ENCODE measurements at regions not wholly inside any gene's neighbourhood (a gene's known extent, or its start where the extent isn't known, plus 50 kb on each side); places are given as distances from the start of the nearest gene placed in this dataset.

- DNase-seq, result no peak
Observed at GRCh38 chr6:104187616-104188015, 672.1 kb downstream of the HACE1 start.

GRCh38 chr6:104186831-104187230 is 672.9 kb downstream of the HACE1 start:
- DNase-seq, result no peak

GRCh38 chr6:104183816-104184435 is 675.8 kb downstream of the HACE1 start:
- no peak for DNase-seq

- no peak for DNase-seq
Observed at GRCh38 chr6:104182811-104183210, 676.9 kb downstream of the HACE1 start.

DNA sequence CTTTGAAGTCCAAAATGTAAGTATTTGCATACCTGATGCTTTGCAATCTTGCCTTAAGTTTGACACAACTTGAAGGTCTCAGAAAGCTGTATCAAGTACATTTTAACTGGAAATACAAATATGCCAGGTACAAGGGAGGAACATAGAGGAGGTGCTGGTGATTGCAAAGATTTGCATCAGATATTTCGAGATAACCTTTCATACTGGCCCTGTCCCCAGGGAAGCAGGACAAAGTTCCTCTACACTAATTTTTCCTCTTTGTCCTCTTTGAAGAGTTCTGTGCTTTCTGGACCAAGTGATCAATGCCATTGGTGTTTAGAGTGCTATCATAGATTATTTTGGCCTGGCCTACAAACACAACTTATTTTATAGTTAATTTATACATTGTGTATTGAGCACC is 686.1 kb downstream of the HACE1 start:
- DNase-seq, result no peak

DNA sequence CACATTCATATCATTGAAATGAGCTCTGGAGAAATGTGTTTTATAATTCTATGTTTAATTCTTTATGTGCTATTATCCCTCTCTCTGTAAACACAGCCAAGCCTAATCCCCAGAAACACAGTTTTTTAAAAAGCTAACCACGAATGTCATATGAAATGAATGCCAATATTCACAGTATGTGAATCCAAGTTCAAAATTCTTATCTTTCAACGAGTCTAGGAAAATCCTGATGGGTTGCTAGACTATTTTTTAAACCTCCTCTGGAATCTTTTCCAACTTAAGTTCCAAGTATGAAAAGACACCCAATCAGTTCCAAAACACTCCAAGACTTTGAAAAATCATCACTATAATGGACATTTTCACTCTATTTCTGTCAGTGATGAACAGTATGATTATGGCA is 689.3 kb downstream of the HACE1 start:
- no peak for DNase-seq

- DNase-seq, result no peak
Observed at GRCh38 chr6:104166055-104166668, 693.6 kb downstream of the HACE1 start.

DNA sequence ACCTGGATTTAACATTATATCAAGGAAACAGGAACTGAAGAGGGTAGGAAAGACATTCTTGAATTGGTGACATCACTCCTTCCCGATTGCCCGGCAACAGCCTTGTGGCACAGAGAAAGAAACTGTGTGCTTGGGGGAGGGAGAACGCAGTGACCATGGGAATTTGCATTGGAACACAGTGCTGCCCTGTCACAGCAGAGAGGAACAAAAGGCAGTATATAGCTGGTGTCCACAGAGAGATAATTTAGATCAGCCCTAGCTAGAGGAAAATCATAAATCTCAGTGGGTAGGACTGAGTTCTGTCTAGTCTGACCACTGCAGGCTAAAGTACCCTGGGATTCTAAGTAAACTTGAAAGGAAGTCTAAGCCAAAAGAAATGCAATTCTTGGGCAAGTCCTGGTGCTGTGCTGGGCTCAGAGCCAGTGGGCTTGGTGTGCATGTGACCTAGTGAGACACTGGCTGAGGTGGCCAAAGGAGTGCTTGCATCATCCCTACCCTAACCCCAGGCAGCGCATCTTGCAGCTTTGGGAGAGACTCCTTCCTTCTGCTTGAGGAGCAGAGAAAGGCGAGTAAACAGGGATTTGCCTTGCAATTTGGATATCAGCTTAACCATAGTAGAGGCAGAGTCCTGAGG is 697.6 kb downstream of the HACE1 start:
- DNase-seq, result no peak

- no peak for DNase-seq
Observed at GRCh38 chr6:104159045-104159618, 700.6 kb downstream of the HACE1 start.

DNA sequence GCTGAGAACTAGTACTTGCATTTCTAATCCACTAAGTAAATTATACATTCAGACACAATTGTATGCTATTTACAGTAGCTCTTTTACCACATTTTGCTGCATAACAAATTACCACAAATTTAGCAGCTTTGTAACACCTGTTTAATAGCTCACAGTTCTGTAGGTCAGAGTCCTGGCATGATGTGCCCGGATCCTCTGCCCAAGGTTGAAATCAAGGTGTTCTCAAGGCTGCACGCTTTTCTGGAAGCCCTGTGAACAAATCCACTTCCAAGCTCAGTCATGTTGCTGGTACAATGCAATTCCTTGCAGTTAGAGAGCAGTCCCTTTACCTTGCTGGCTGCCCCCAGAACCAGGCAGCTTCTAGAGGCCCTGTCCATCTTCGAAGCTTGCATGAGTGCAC is 716.0 kb downstream of the HACE1 start:
- DNase-seq, result no peak

- no peak for DNase-seq
Observed at GRCh38 chr6:104134876-104135275, 724.8 kb downstream of the HACE1 start.

DNA sequence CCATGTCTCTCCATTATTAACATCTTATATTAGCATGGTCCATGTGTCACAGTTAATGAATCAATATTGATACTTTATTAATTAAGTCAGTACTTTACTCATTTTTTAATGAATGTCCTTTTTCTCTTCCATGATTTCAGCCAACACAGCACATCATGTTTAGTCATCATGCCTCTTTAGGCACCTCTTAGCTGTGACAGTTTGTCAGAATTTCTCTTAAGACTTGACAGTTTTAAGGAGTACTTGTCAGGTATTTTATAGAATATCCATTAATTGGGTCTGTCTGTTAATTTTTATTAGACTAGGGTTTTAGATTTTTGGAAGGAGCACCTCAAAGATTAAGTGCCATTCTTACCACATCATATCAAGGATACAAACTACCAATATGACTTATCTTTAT is 729.4 kb downstream of the HACE1 start:
- DNase-seq, result no peak

DNA sequence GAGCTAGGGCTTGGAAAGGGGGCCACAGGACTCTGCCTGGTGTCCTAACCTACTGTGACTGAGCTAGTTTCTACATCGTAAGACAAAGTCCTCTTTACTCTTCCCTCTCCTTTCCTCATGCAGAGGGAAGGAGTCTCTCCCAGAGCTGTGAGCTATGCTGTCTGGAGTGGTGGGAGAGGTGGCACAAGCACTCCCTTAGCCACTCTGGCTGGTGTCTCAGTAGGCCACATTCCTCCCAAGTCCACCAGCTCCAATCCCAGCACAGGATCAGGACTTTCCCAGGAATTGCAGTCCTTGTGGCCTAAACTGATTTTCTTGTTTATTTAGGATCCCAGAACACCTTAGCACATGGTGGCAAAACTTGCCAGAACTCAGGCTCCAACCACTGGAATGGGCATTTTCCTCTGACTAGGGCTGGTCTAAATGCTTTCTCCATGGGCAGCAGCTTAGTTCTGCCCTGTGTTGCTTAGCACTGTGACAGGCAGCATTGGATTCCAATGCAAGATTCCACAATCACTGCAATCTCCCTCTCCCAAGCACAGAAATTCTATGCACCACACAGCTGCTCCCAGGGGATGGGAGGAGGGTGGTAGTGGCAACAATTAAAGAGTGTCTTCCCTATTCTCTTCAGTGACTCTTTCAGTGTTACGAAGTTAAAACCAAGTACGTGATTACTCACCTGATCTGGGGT is 733.3 kb downstream of the HACE1 start:
- no peak for DNase-seq

GRCh38 chr6:104123227-104123626 is 736.5 kb downstream of the HACE1 start:
- no peak for DNase-seq

- no peak for DNase-seq
Observed at GRCh38 chr6:104118274-104118673, 741.4 kb downstream of the HACE1 start.

DNA sequence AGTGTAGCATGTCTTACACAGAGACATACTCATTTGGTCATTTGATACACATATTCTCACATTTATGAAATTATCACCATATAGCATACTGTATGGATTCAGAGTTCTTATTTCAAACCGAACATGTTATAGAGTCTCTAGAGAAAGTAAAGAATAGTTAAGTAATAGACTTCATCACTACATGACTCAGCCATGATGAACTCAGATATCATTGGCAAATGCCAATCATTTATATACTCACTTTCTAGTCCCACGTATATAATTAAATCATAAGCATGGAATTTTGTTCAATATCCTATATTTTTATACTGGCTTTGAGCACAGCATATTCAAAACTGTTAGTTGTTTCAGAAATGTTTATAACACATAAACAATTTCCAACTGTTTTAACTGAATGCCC is 749.9 kb downstream of the HACE1 start:
- no peak for DNase-seq

DNA sequence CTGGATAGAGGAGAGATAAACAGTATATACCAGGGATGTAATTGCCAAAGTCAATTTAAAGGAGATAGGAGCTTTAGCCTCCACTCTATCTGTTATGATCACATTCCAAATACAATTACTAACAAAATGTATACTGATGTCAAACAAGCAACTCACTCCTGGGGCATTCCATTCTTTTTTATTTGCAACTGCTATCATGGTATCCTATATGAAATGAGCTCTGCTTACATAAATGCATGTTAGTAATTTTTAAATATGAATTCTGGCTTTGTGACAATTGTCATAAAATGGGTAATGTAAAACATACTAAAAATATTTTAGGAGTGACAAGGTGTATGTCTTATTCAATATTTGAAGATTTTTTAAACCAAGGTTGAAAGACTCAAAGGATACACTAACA is 751.1 kb downstream of the HACE1 start:
- no peak for DNase-seq

DNA sequence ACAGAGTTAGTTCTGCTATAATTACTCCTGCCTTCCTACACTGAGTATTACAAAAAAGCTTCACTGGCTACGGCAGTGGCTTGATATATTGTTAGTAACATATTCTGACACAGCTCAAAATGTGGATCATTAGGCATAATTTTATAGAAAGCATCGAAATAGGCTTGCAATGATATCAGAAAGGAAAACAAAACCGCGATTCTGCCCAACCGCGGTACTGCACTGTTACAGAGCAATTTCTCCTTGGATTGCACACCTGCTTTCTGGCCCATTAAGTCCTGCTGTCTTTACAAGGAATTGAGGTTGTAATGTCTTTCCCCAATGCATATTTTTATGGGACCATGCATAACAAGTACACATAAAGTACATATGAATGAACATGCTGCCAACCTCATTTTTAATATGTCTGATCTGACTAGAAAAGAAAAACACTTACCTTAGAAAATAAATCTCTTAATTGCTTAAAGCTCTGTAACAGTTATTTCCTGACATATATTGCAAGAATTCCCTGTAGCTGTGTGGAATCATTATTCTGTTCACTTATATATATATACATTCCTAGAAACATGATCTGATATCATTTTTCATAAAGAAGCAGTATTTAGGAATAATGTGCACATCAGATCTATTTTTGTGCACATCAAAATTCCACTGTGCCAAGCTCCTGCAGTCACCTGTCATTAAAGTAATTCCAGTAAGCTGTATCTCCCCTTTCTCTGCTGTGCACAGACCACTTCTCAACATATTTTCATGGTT is 763.9 kb downstream of the HACE1 start:
- DNase-seq, result no peak

GRCh38 chr6:104087765-104088164 is 772.0 kb downstream of the HACE1 start:
- DNase-seq, result no peak

DNA sequence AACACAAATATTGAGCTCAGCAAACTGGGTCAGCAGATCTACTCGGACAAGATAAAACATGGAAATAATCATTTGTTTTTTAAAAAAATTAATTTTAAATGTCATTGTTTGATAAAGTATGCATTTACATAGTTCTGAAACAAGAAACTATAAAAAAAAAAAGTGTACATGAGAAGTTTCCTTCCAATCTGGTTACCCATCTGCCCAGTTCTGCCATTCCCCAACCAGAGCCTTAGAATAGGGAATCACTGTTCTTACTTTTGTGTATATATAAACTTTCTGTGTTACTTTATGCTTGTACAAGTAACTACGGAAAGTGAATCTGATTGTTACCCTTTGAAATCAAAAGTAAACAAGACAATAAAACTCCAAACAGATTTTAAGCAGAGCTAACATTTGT is 791.4 kb downstream of the HACE1 start:
- DNase-seq, result no peak

GRCh38 chr6:104064876-104065275 is 794.8 kb downstream of the HACE1 start:
- no peak for DNase-seq

- DNase-seq, result no peak
Observed at GRCh38 chr6:104050455-104050854, 809.3 kb downstream of the HACE1 start.

GRCh38 chr6:104046426-104046825 is 813.3 kb downstream of the HACE1 start:
- no peak for DNase-seq
